ENCODE measurements at regions not wholly inside any gene's neighbourhood (a gene's known extent, or its start where the extent isn't known, plus 50 kb on each side); places are given as distances from the start of the nearest gene placed in this dataset.
"Not testable (repeated sequence)": the region's sequence is repeated elsewhere in the genome, so short reads cannot be mapped to it uniquely, and the experiment has no call there.

DNA sequence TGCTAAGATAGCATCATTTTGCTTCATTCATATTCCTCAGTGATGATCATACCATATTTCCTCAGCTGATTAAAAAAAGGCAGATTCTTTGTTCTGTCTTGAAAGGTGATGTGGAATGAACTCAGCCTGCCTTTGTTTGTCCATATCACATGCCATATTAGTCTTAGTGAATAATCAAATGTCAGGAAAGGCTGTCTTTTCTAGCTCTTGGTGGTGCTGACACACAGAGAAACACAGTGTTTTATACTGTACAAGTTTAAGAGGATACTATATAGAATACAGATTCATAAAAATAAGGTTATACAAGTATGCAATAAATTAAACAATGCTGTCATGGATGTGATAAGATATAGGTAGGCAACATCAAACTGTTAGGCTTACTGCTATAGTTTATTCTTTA, 97.1 kb upstream of the FAM98A start:
- H3K4me3 ChIP-seq = no peak overlapping the region
- FAIRE-seq (no peak), ATAC-seq (no peak), DNase-seq (no peak)
- no peaks in the 10 kb centered on the region for H3K36me3 ChIP-seq
- H3K27ac ChIP-seq = no peak overlapping the region
- H3K4me1 ChIP-seq = no peaks in the 10 kb centered on the region
- intact Hi-C loops (cut with DNase I) = no loop called here
- no peak for TF ChIP-seq CTCF (IDR thresholded peaks at IDR 0.05)
- no peaks in the 10 kb centered on the region for H3K9me3 ChIP-seq
- no peaks in the 10 kb centered on the region for H3K27me3 ChIP-seq

DNA sequence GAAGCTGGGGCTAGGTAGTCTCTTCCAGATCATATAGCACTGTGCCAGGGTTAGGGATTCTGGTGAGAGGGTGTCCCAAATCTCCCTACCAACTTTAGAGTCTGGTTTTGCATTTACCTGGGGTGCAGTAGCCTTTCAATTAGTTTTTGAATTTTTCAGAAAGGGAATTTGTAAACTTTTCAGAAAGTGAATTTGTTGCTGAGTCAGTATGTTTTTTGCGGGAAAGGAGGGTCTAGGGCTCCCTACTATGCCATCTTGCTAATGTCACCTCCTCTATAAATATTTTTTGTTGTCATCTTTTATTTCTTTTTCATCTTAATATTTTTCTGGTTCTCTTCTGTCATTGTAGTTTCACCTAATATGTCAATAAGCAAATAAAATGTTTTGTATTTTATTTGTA, 95.8 kb upstream of the FAM98A start:
- no peaks in the 10 kb centered on the region for H3K4me1 ChIP-seq
- H3K36me3 ChIP-seq = no peaks in the 10 kb centered on the region
- H3K9me3 ChIP-seq = no peaks in the 10 kb centered on the region
- ATAC-seq = no peak
- WGBS, 2 donors = 88 to 100% methylated on average over 1 of the region's 1 CpG
- H3K4me3 ChIP-seq = no peak overlapping the region
- no peak for DNase-seq
- FAIRE-seq = no peak
- intact Hi-C loops (cut with DNase I) = no loop called here
- no peak overlapping the region for H3K27ac ChIP-seq
- TF ChIP-seq CTCF (IDR thresholded peaks at IDR 0.05) = no peak
- H3K27me3 ChIP-seq = no peaks in the 10 kb centered on the region

- ATAC-seq; H3K36me3 ChIP-seq; H3K27me3 ChIP-seq; FAIRE-seq; H3K9me3 ChIP-seq; H3K27ac ChIP-seq; DNase-seq; H3K4me1 ChIP-seq; intact Hi-C loops (cut with DNase I); H3K4me3 ChIP-seq: not testable (repeated sequence)
- 66 to 87% methylated on average over 1 of the region's 1 CpG for WGBS, 2 donors
Observed at GRCh38 chr2:33690686-33691085, 91.6 kb upstream of the FAM98A start.

- Histone ChIP-seq H3K4me1 (no peaks in the 10 kb centered on the region), H3K4me3 (no peak overlapping the region), H3K36me3 (no peaks in the 10 kb centered on the region), H3K9me3 (no peaks in the 10 kb centered on the region), H3K27me3 (no peaks in the 10 kb centered on the region), H3K27ac (no peak overlapping the region)
- intact Hi-C loops (cut with DNase I) = no loop called here
- WGBS, 2 donors = 2 to 3% methylated on average over 1 of the region's 1 CpG
- no peak for FAIRE-seq
- no peak for ATAC-seq
- TF ChIP-seq CTCF (IDR thresholded peaks at IDR 0.05) = no peak
- DNase-seq = no peak
Observed at GRCh38 chr2:33681364-33681757, 82.3 kb upstream of the FAM98A start.

- Histone ChIP-seq H3K27me3 (no peaks in the 10 kb centered on the region), H3K4me3 (no peak overlapping the region), H3K4me1 (no peaks in the 10 kb centered on the region), H3K9me3 (no peaks in the 10 kb centered on the region), H3K36me3 (no peaks in the 10 kb centered on the region), H3K27ac (no peak overlapping the region)
- TF ChIP-seq CTCF (IDR thresholded peaks at IDR 0.05) = no peak
- no peak for ATAC-seq
- intact Hi-C loops (cut with DNase I) = no loop called here
- DNase-seq = no peak
- no peak for FAIRE-seq
- 53 to 59% methylated on average over 12 of the region's 12 CpGs for WGBS, 2 donors
Observed at GRCh38 chr2:33680644-33681363, 81.7 kb upstream of the FAM98A start.
